GM23338 (cell line): ENCODE measurements at regions not wholly inside any gene's neighbourhood (a gene's known extent, or its start where the extent isn't known, plus 50 kb on each side); places are given as distances from the start of the nearest gene placed in this dataset.

Experiments
- ATAC-seq: fragments of 200-7000 bp; cut with Tn5 transposase; 3 replicates; pipeline ENCODE4 v1.9.1; 2020
- DNase-seq: peaks from one replicate; pipeline ENCODE4 v3.0.0-alpha.2; 2015; ENCODE audit warnings: low spot score
- H2AFZ ChIP-seq: fragments of 200-600 bp; sonication (generic); 2 replicates; pipeline ENCODE4 v1.8.0; 2016; ENCODE audit warnings: antibody characterized with exemption, mild to moderate bottlenecking, moderate library complexity
- H3F3A ChIP-seq: fragments of 200-600 bp; sonication (generic); replicated peaks from 2 replicates; pipeline ENCODE4 v1.8.0; 2017; ENCODE audit warnings: antibody characterized with exemption, mixed run types, low read depth
- H3K27ac ChIP-seq: fragments of 200-600 bp; sonication (generic); 2 replicates; pipeline ENCODE4 v1.6.1; 2016; ENCODE audit warnings: low read depth
- H3K27me3 ChIP-seq: fragments of 200-600 bp; sonication (generic); 2 replicates; pipeline ENCODE4 v1.8.0; 2016; ENCODE audit warnings: mild to moderate bottlenecking, mixed run types, moderate library complexity; ENCODE audit not compliant: insufficient read depth
- H3K36me3 ChIP-seq: fragments of 200-600 bp; sonication (generic); 2 replicates; pipeline ENCODE4 v1.8.0; 2016; ENCODE audit warnings: mild to moderate bottlenecking; ENCODE audit not compliant: insufficient read depth
- H3K4me1 ChIP-seq: fragments of 200-600 bp; sonication (generic); 2 replicates; pipeline ENCODE4 v1.8.0; 2016; ENCODE audit warnings: mild to moderate bottlenecking, moderate library complexity; ENCODE audit not compliant: insufficient read depth
- H3K4me2 ChIP-seq: fragments of 200-600 bp; sonication (generic); 2 replicates; pipeline ENCODE4 v1.7.1; 2017; ENCODE audit warnings: mixed run types
- H3K4me3 ChIP-seq: fragments of 200-600 bp; sonication (generic); 2 replicates; pipeline ENCODE4 v1.6.1; 2016; ENCODE audit warnings: mixed run types
- H3K79me2 ChIP-seq: fragments of 200-600 bp; sonication (generic); replicated peaks from 2 replicates; pipeline ENCODE4 v1.8.0; 2017; ENCODE audit warnings: mild to moderate bottlenecking; ENCODE audit not compliant: insufficient read depth
- H3K9me2 ChIP-seq: fragments of 200-600 bp; sonication (generic); 2 replicates; pipeline ENCODE4 v1.8.0; 2017; ENCODE audit not compliant: insufficient read depth
- H4K20me1 ChIP-seq: fragments of 200-600 bp; sonication (generic); replicated peaks from 2 replicates; pipeline ENCODE4 v1.8.0; 2017; ENCODE audit warnings: mild to moderate bottlenecking; ENCODE audit not compliant: insufficient read depth
- H3K27ac Mint-ChIP-seq: 2 replicates; pipeline ENCODE4 v1.8.0; 2020; ENCODE audit warnings: inconsistent platforms, mild to moderate bottlenecking, moderate library complexity, mixed read lengths
- H3K27me3 Mint-ChIP-seq: 3 replicates; pipeline ENCODE4 v1.8.0; 2022; ENCODE audit warnings: low read depth, mild to moderate bottlenecking, moderate library complexity, mixed read lengths, inconsistent platforms; ENCODE audit not compliant: insufficient read depth, poor library complexity
- H3K36me3 Mint-ChIP-seq: 3 replicates; pipeline ENCODE4 v1.8.0; 2021; ENCODE audit warnings: low read depth, mild to moderate bottlenecking, inconsistent platforms, moderate library complexity, mixed read lengths
- H3K4me1 Mint-ChIP-seq: 3 replicates; pipeline ENCODE4 v1.8.0; 2020; ENCODE audit warnings: mild to moderate bottlenecking, inconsistent platforms, mixed read lengths
- H3K4me3 Mint-ChIP-seq: 3 replicates; pipeline ENCODE4 v1.8.0; 2021; ENCODE audit warnings: moderate library complexity, mild to moderate bottlenecking, inconsistent platforms, mixed read lengths
- H3K9me3 Mint-ChIP-seq: 3 replicates; pipeline ENCODE4 v1.8.0; 2020; ENCODE audit warnings: moderate library complexity, mild to moderate bottlenecking, inconsistent platforms, mixed read lengths
- CREB1 ChIP-seq: fragments of 250-450 bp; sonication (Bioruptor Pico); IDR thresholded peaks from 2 replicates; pipeline ENCODE4 v1.5.0; 2020; ENCODE audit warnings: low read depth, mild to moderate bottlenecking, moderate library complexity
- EZH2 ChIP-seq: fragments of 200-600 bp; sonication (generic); IDR thresholded peaks from one replicate; pipeline ENCODE4 v1.8.0; 2017; ENCODE audit warnings: antibody characterized with exemption, mild to moderate bottlenecking, low read depth; ENCODE audit not compliant: unreplicated experiment
- EZH2phosphoT487 ChIP-seq: fragments of 200-600 bp; sonication (generic); IDR thresholded peaks from one replicate; pipeline ENCODE4 v1.8.1; 2018; ENCODE audit warnings: antibody characterized with exemption; ENCODE audit not compliant: unreplicated experiment
- STAT1 ChIP-seq: IDR thresholded peaks from one replicate; pipeline ENCODE4 v1.6.1; 2016; ENCODE audit warnings: antibody characterized with exemption; ENCODE audit not compliant: unreplicated experiment
- ZNF114 ChIP-seq: fragments of 250-450 bp; sonication (Bioruptor Pico); IDR thresholded peaks from 2 replicates; pipeline ENCODE4 v1.5.0; 2020; ENCODE audit warnings: mild to moderate bottlenecking, moderate library complexity
- ZNF331 ChIP-seq: fragments of 250-450 bp; sonication (Bioruptor Pico); IDR thresholded peaks from 2 replicates; pipeline ENCODE4 v1.5.0; 2020; ENCODE audit warnings: low read depth, mild to moderate bottlenecking, moderate library complexity
- TF ChIP-seq, protein P1 (sequence below): IDR thresholded peaks from 2 replicates; pipeline ENCODE4 v1.6.1; 2016; ENCODE audit warnings: antibody characterized with exemption
- TF ChIP-seq, protein P2 (sequence below): IDR thresholded peaks from one replicate; pipeline ENCODE4 v1.6.1; 2018; ENCODE audit warnings: antibody characterized with exemption; ENCODE audit not compliant: unreplicated experiment
- TF ChIP-seq, protein P3 (sequence below), 2 experiments: fragments of 200-600 bp in 1 of 2; sonication (generic) in 1 of 2; conservative IDR thresholded peaks; 2 replicates each; pipeline versions ENCODE4 v1.5.1 to v1.6.1; 2016 to 2017; ENCODE audit warnings: antibody characterized with exemption in 2 of 2, low read depth in 2 of 2, mild to moderate bottlenecking in 2 of 2, moderate library complexity in 1 of 2

DNA sequence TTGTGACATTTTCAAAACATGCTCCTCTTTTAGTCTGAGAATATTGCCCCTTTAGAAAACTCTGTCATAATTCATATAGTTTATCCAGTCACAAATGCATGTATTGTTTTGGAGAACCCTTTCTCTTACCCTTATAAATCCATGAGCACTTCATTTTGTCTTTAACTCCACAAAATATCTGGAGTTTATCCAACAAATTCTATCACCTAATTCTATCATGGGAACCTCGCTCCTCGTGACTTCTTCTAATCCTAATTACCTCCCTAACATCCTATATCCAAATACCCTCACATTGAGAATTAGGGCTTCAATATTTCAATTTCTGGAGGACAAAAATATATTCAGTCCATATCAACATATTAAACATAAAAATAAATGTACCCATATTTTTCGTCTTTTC lies 1565.9 kb downstream of the ARAP2 start (continued):
- TF ChIP-seq, protein P1, sequence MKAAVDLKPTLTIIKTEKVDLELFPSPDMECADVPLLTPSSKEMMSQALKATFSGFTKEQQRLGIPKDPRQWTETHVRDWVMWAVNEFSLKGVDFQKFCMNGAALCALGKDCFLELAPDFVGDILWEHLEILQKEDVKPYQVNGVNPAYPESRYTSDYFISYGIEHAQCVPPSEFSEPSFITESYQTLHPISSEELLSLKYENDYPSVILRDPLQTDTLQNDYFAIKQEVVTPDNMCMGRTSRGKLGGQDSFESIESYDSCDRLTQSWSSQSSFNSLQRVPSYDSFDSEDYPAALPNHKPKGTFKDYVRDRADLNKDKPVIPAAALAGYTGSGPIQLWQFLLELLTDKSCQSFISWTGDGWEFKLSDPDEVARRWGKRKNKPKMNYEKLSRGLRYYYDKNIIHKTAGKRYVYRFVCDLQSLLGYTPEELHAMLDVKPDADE = no peak

DNA sequence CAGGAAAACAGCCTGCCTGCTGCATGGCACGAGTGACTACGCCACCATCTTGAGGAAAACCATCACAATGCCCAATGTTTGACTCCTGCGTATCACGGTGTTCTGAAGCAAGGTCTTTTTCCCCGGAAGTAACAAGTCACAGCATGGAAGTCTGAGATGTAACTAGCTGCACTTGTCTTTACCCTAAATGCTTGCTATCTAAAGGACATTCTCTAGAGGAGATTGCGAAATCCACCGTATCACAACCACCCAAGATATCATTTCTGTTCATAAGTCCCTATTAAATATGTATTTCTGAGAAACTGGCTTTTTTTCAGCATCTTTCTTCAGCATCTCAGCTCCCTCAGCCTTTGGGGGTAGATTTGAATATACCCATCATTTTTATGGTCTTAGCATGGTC lies 1565.1 kb downstream of the ARAP2 start:
- H3K79me2 ChIP-seq = no peaks in the 10 kb centered on the region
- Mint-ChIP-seq H3K36me3 (no peaks in the 10 kb centered on the region), H3K27ac (no peak overlapping the region), H3K27me3 (peaks cover 3% of the 10 kb centered on the region), H3K9me3 (no peaks in the 10 kb centered on the region), H3K4me3 (no peak overlapping the region), H3K4me1 (peaks cover 5% of the 10 kb centered on the region; the same call in 2 of the 3 replicates)
- no peaks in the 10 kb centered on the region for H4K20me1 ChIP-seq
- H3K4me1 ChIP-seq = no peaks in the 10 kb centered on the region
- no peaks in the 10 kb centered on the region for H3K9me2 ChIP-seq
- no peak overlapping the region for H3K4me3 ChIP-seq
- H2AFZ ChIP-seq = no peak overlapping the region
- no peak for DNase-seq
- H3K27me3 ChIP-seq = no peaks in the 10 kb centered on the region
- no peak overlapping the region for H3K27ac ChIP-seq
- H3K36me3 ChIP-seq = no peaks in the 10 kb centered on the region
- no peaks in the 10 kb centered on the region for H3F3A ChIP-seq
- no peak for ATAC-seq
- TF ChIP-seq, protein P2, sequence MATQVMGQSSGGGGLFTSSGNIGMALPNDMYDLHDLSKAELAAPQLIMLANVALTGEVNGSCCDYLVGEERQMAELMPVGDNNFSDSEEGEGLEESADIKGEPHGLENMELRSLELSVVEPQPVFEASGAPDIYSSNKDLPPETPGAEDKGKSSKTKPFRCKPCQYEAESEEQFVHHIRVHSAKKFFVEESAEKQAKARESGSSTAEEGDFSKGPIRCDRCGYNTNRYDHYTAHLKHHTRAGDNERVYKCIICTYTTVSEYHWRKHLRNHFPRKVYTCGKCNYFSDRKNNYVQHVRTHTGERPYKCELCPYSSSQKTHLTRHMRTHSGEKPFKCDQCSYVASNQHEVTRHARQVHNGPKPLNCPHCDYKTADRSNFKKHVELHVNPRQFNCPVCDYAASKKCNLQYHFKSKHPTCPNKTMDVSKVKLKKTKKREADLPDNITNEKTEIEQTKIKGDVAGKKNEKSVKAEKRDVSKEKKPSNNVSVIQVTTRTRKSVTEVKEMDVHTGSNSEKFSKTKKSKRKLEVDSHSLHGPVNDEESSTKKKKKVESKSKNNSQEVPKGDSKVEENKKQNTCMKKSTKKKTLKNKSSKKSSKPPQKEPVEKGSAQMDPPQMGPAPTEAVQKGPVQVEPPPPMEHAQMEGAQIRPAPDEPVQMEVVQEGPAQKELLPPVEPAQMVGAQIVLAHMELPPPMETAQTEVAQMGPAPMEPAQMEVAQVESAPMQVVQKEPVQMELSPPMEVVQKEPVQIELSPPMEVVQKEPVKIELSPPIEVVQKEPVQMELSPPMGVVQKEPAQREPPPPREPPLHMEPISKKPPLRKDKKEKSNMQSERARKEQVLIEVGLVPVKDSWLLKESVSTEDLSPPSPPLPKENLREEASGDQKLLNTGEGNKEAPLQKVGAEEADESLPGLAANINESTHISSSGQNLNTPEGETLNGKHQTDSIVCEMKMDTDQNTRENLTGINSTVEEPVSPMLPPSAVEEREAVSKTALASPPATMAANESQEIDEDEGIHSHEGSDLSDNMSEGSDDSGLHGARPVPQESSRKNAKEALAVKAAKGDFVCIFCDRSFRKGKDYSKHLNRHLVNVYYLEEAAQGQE = no peak
- TF ChIP-seq EZH2 (no peak), ZNF114 (CRISPR knock-in tag) (no peak), ZNF331 (CRISPR knock-in tag) (no peak), STAT1 (no peak), CREB1 (no peak), EZH2phosphoT487 (no peak)
- TF ChIP-seq, protein P1 = no peak
- TF ChIP-seq, protein P3, sequence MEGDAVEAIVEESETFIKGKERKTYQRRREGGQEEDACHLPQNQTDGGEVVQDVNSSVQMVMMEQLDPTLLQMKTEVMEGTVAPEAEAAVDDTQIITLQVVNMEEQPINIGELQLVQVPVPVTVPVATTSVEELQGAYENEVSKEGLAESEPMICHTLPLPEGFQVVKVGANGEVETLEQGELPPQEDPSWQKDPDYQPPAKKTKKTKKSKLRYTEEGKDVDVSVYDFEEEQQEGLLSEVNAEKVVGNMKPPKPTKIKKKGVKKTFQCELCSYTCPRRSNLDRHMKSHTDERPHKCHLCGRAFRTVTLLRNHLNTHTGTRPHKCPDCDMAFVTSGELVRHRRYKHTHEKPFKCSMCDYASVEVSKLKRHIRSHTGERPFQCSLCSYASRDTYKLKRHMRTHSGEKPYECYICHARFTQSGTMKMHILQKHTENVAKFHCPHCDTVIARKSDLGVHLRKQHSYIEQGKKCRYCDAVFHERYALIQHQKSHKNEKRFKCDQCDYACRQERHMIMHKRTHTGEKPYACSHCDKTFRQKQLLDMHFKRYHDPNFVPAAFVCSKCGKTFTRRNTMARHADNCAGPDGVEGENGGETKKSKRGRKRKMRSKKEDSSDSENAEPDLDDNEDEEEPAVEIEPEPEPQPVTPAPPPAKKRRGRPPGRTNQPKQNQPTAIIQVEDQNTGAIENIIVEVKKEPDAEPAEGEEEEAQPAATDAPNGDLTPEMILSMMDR (conservative IDR thresholded peaks at IDR 0.05; ENCODE audit: low read depth in 2 of 2) = no peak
- H3K4me2 ChIP-seq = no peak overlapping the region
